CD4-positive, alpha-beta memory T cell (primary cell): ENCODE measurements at regions not wholly inside any gene's neighbourhood (a gene's known extent, or its start where the extent isn't known, plus 50 kb on each side); places are given as distances from the start of the nearest gene placed in this dataset.

Source experiments
- CTCF ChIA-PET: fragments of 350-600 bp; sonication (Branson Sonifier 250); formaldehyde crosslinking; loops from one replicate; lab custom pipeline; 2021; ENCODE audit warnings: inconsistent platforms; ENCODE audit not compliant: partially characterized antibody; lab: Charles Lee
- POLR2A ChIA-PET: fragments of 350-600 bp; sonication (Branson Sonifier 250); formaldehyde crosslinking; loops from one replicate; lab custom pipeline; 2021; ENCODE audit not compliant: partially characterized antibody; lab: Charles Lee
- DNase-seq, 5 donors: peaks; one replicate each; pipeline versions ENCODE4 v3.0.0 to v3.0.0-alpha.2; 2020 to 2022; ENCODE audit warnings: mixed read lengths in 1 of 5
- H3K27ac ChIP-seq: one replicate; pipeline ENCODE4 v1.7.0; 2013; ENCODE audit warnings: low read depth, low read length
- H3K27me3 ChIP-seq: 2 replicates; pipeline ENCODE4 v1.7.0; 2013; ENCODE audit warnings: mild to moderate bottlenecking, low read length, moderate library complexity; ENCODE audit not compliant: insufficient read depth
- H3K36me3 ChIP-seq: 2 replicates; pipeline ENCODE4 v1.7.0; 2013; ENCODE audit warnings: mild to moderate bottlenecking, low read length, moderate library complexity; ENCODE audit not compliant: insufficient read depth
- H3K4me1 ChIP-seq: 2 replicates; pipeline ENCODE4 v1.7.0; 2013; ENCODE audit warnings: mild to moderate bottlenecking, low read length, moderate library complexity; ENCODE audit not compliant: insufficient read depth
- H3K4me3 ChIP-seq, 2 donors: one replicate each; pipeline ENCODE4 v1.7.0; 2013; ENCODE audit warnings: low read length in 2 of 2, mild to moderate bottlenecking in 1 of 2
- H3K9me3 ChIP-seq, 2 donors: one replicate each; pipeline ENCODE4 v1.7.0; 2013; ENCODE audit warnings: low read length in 2 of 2, control low read depth in 1 of 2; ENCODE audit not compliant: control insufficient read depth in 1 of 2
- H3K27ac Mint-ChIP-seq, 7 donors: one replicate each; pipeline ENCODE4 v1.8.0; 2020 to 2021; ENCODE audit warnings: mixed read lengths in 7 of 7, mild to moderate bottlenecking in 6 of 7, inconsistent platforms in 3 of 7, moderate library complexity in 3 of 7
- H3K27me3 Mint-ChIP-seq, 2 donors: one replicate each; pipeline ENCODE4 v1.8.0; 2020 to 2021; ENCODE audit warnings: mixed read lengths in 2 of 2
- H3K36me3 Mint-ChIP-seq, 2 donors: one replicate each; pipeline ENCODE4 v1.8.0; 2020 to 2021; ENCODE audit warnings: mixed read lengths in 2 of 2, inconsistent platforms in 1 of 2, mild to moderate bottlenecking in 1 of 2
- H3K4me1 Mint-ChIP-seq, 4 donors: one replicate each; pipeline ENCODE4 v1.8.0; 2020 to 2021; ENCODE audit warnings: mixed read lengths in 4 of 4, mild to moderate bottlenecking in 1 of 4
- H3K4me3 Mint-ChIP-seq, 8 donors: one replicate each; pipeline ENCODE4 v1.8.0; 2020 to 2021; ENCODE audit warnings: mixed read lengths in 8 of 8, mild to moderate bottlenecking in 7 of 8, moderate library complexity in 6 of 8, inconsistent platforms in 3 of 8
- H3K9me3 Mint-ChIP-seq, 8 donors: one replicate each; pipeline ENCODE4 v1.8.0; 2020 to 2021; ENCODE audit warnings: mixed read lengths in 8 of 8, mild to moderate bottlenecking in 5 of 8, inconsistent platforms in 3 of 8, moderate library complexity in 1 of 8
- intact Hi-C: fragments of 100-400 bp; cut with micrococcal nuclease; formaldehyde crosslinking; loops from one replicate; pipeline ENCODE4 v1.15.1; 2023

DNA sequence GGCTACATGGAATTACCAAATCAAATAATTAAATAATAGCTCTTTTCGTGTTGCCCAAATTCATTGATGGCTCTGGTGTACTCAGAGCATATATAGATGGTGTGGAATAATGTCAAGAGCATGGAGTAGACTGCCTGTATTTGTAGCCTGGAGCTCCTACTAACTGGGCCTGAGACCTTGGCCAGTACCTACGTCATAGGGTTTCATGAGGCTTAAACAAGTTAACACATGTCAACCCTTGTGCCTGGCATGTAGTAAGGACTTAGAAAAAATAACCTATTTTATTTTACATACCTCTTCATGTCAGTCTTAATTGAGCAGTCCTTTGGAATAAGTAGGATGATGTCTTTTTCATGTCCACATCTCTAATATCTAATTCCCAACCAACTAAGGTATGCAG lies 223.7 kb upstream of the DPH6 start:
- POLR2A ChIA-PET, result no interaction called here
- no peaks in the 10 kb centered on the region for H3K4me1 ChIP-seq
- H3K9me3 Mint-ChIP-seq, result peaks cover 0 to 4% (median 0%) of the 10 kb centered on the region in 8 donors
- no peak overlapping the region for H3K27ac ChIP-seq
- intact Hi-C loops, result no loop called here
- CTCF ChIA-PET, result interaction anchor here (2.0 kb wide), 1 partner anchor 14 kb away, joined by 4 read pairs; no protein-coding TSS in a partner anchor
- H3K27me3 Mint-ChIP-seq, result no peaks in the 10 kb centered on the region
- no peaks in the 10 kb centered on the region for H3K4me1 Mint-ChIP-seq
- no peak overlapping the region for H3K4me3 ChIP-seq
- H3K9me3 ChIP-seq, result no peaks in the 10 kb centered on the region
- DNase-seq, result no peak
- no peaks in the 10 kb centered on the region for H3K36me3 Mint-ChIP-seq
- no peaks in the 10 kb centered on the region for H3K27me3 ChIP-seq
- no peaks in the 10 kb centered on the region for H3K36me3 ChIP-seq
- H3K4me3 Mint-ChIP-seq, result no peak overlapping the region
- H3K27ac Mint-ChIP-seq, result no peak overlapping the region

DNA sequence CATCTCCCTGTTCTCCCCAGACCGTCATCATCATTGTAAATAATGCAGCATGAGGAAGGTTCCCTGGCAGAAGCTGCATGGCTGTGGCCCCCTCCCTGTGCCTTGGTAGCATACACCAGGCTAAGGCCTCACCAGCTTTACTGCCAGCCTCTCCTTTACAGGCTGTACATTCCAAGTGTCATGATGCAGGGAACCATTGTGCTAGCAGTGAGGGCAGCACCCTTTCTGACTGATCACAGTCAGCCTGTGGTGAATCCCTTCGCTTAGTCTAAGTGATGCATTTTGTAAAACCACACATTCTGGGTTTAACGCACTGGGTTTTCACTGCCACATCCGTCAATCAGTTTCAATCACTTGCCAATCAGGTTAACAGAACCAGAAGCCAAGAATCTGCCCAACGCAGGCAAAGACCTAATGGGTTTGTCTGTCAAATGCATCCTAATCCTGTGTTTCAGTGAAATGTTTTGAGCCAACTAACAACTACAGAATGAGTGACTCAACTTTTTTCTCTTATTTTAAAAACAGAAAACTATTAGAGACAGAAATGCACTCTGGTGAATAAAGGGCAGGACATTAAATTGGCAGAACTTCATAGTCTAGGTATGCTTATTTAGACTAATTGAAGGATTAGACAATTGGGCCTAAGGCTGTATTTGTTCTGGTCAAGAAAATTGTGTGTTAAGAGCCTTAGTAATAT lies 225.9 kb upstream of the DPH6 start:
- Mint-ChIP-seq H3K4me1 (no peaks in the 10 kb centered on the region), H3K27ac (no peak overlapping the region), H3K9me3 (peaks cover 0 to 4% (median 0%) of the 10 kb centered on the region in 8 donors), H3K36me3 (no peaks in the 10 kb centered on the region), H3K4me3 (no peak overlapping the region), H3K27me3 (no peaks in the 10 kb centered on the region)
- no peaks in the 10 kb centered on the region for H3K27me3 ChIP-seq
- intact Hi-C loops, result no loop called here
- no peaks in the 10 kb centered on the region for H3K36me3 ChIP-seq
- H3K27ac ChIP-seq, result no peak overlapping the region
- no peaks in the 10 kb centered on the region for H3K4me1 ChIP-seq
- H3K4me3 ChIP-seq, result no peak overlapping the region
- H3K9me3 ChIP-seq, result no peaks in the 10 kb centered on the region
- DNase-seq, result no peak
- CTCF ChIA-PET, result no interaction called here
- POLR2A ChIA-PET, result no interaction called here

DNA sequence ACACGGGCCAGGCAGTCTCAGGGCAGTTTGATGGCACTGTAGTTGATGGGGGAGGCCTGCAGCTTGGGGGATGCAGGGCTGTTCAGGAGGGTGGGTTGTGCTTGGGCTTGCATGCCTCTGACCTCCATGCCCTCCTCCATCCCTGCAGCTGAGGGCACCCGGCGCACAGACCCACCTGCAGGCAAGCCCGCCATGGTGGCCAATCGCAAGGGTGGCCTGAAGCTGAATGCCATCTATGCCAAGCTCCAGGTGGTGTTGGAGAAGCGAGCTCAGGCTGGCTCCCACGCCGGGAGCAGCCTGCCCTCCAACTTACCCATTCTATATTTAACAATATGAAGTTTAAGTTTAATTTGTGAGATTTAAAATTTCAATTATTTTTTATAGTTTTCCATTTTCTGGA lies 228.7 kb upstream of the DPH6 start:
- H3K4me1 Mint-ChIP-seq, result no peaks in the 10 kb centered on the region
- DNase-seq, result no peak

DNA sequence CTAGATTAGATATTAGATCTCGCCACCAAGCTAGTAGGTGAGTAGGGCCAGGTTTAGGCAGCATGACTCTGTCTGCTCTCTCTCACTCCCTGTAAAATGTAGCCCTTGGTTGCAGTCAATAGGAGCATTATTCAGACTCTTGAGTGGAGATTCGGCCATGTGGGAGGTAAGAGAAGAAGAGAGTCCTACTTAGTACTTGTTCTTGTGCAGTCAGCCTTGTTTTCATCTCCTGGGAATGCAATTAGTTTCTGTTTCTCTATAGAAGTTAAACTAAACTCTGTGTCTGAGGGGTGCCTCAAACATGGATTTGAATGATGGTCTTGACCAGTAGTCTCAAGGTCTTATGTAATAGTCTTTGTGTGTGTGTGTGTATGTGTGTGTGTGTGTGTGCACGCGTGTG lies 229.5 kb upstream of the DPH6 start:
- no peaks in the 10 kb centered on the region for H3K27me3 Mint-ChIP-seq
- H3K27ac Mint-ChIP-seq, result no peak overlapping the region
- no peaks in the 10 kb centered on the region for H3K9me3 Mint-ChIP-seq
- DNase-seq, result no peak
- ChIA-PET POLR2A (no interaction called here), CTCF (no interaction called here)
- Histone ChIP-seq H3K9me3 (no peaks in the 10 kb centered on the region), H3K27ac (no peak overlapping the region), H3K27me3 (no peaks in the 10 kb centered on the region), H3K36me3 (no peaks in the 10 kb centered on the region), H3K4me3 (no peak overlapping the region), H3K4me1 (no peaks in the 10 kb centered on the region)
- H3K36me3 Mint-ChIP-seq, result no peaks in the 10 kb centered on the region
- intact Hi-C loops, result no loop called here
- H3K4me1 Mint-ChIP-seq, result no peaks in the 10 kb centered on the region
- H3K4me3 Mint-ChIP-seq, result no peak overlapping the region

More for the DNA sequence above, 228.7 kb upstream of the DPH6 start:
- Histone ChIP-seq H3K4me1 (no peaks in the 10 kb centered on the region), H3K27me3 (no peaks in the 10 kb centered on the region), H3K27ac (no peak overlapping the region), H3K9me3 (no peaks in the 10 kb centered on the region), H3K36me3 (no peaks in the 10 kb centered on the region), H3K4me3 (no peak overlapping the region)
- CTCF ChIA-PET, result interaction anchor here (1.6 kb wide), 1 partner anchor 23 kb away, joined by 4 read pairs; no protein-coding TSS in a partner anchor
- POLR2A ChIA-PET, result no interaction called here
- no peak overlapping the region for H3K4me3 Mint-ChIP-seq
- intact Hi-C loops, result no loop called here
- H3K27ac Mint-ChIP-seq, result no peak overlapping the region
- no peaks in the 10 kb centered on the region for H3K36me3 Mint-ChIP-seq
- H3K27me3 Mint-ChIP-seq, result no peaks in the 10 kb centered on the region
- peaks cover 0 to 4% (median 0%) of the 10 kb centered on the region in 8 donors for H3K9me3 Mint-ChIP-seq

DNA sequence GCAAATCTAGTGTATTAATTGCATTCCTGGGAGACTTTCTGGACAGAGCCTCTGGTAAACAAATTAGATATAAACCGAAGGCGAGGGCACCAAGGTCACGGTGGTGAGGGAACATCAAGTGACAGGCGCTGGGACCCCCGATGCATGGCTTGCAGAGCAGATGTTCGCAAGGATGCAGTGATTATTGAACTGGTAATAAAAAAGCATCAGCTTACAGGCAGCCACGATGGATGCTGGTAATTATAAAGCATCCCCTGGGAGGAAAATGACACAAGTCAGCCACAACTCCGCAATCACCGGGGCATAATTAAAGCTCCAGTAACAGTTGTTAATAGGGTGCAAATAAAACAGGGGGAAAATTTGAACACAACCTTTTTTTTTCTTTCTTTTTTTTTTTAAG lies 231.1 kb upstream of the DPH6 start:
- H3K27ac Mint-ChIP-seq, result no peak overlapping the region
- Histone ChIP-seq H3K4me3 (no peak overlapping the region), H3K4me1 (no peaks in the 10 kb centered on the region), H3K27me3 (no peaks in the 10 kb centered on the region), H3K36me3 (no peaks in the 10 kb centered on the region), H3K27ac (no peak overlapping the region), H3K9me3 (no peaks in the 10 kb centered on the region)
- ChIA-PET POLR2A (no interaction called here), CTCF (interaction anchor here (1.7 kb wide), 1 partner anchor 26 kb away, joined by 3 read pairs; no protein-coding TSS in a partner anchor)
- H3K9me3 Mint-ChIP-seq, result no peaks in the 10 kb centered on the region
- H3K4me3 Mint-ChIP-seq, result no peak overlapping the region
- no peak for DNase-seq
- H3K4me1 Mint-ChIP-seq, result no peaks in the 10 kb centered on the region
- no peaks in the 10 kb centered on the region for H3K36me3 Mint-ChIP-seq
- intact Hi-C loops, result no loop called here
- no peaks in the 10 kb centered on the region for H3K27me3 Mint-ChIP-seq

DNA sequence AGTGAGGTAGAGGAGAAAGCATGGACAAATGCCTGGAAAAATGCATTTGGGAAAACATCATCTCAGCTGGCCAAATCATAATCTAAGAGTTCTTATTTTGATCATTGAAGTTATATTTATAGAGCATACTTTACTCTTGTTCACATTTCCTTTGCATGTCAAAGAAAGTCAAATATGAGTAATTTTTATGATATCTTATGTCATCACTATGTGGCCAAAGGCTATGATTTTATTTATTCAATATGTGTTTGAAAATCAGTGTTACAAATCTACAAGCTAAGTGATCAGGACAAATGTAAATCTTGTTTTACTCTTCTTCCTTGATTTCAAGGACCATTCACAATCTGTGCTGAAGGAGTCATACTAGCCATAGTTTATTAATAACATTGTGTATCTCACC lies 237.2 kb upstream of the DPH6 start:
- H3K36me3 Mint-ChIP-seq, result no peaks in the 10 kb centered on the region
- H3K27ac Mint-ChIP-seq, result no peak overlapping the region
- H3K27me3 Mint-ChIP-seq, result no peaks in the 10 kb centered on the region
- ChIA-PET POLR2A (no interaction called here), CTCF (no interaction called here)
- intact Hi-C loops, result no loop called here
- H3K27ac ChIP-seq, result no peak overlapping the region
- H3K36me3 ChIP-seq, result no peaks in the 10 kb centered on the region
- H3K9me3 Mint-ChIP-seq, result no peaks in the 10 kb centered on the region
- H3K4me1 ChIP-seq, result no peaks in the 10 kb centered on the region
- H3K4me3 Mint-ChIP-seq, result no peak overlapping the region
- H3K4me3 ChIP-seq, result no peak overlapping the region
- no peaks in the 10 kb centered on the region for H3K27me3 ChIP-seq
- no peaks in the 10 kb centered on the region for H3K4me1 Mint-ChIP-seq
- no peaks in the 10 kb centered on the region for H3K9me3 ChIP-seq
- DNase-seq, result no peak

DNA sequence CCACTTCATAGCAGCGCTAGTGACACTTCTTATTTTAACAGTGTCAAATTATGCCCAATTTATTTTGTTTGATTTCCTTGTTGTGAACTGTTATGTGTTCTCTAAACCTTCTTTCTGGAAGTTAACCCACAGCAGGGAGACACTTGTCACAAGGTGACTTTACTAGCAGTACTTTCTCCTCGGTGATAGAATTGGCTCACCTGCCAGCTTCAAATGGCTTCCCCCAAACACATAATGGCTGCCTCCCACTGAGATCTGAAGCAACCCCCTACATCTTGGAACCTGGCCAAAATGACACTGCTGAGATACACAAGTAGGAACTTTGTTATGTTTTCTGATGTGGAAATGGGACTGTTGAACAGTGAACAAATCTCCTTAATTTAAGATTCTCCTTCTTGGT lies 238.8 kb upstream of the DPH6 start:
- ChIA-PET POLR2A (no interaction called here), CTCF (no interaction called here)
- Histone ChIP-seq H3K4me1 (no peaks in the 10 kb centered on the region), H3K4me3 (no peak overlapping the region), H3K9me3 (no peaks in the 10 kb centered on the region), H3K27ac (no peak overlapping the region), H3K27me3 (no peaks in the 10 kb centered on the region), H3K36me3 (no peaks in the 10 kb centered on the region)
- Mint-ChIP-seq H3K9me3 (peaks cover 0 to 1% (median 0%) of the 10 kb centered on the region in 8 donors), H3K36me3 (no peaks in the 10 kb centered on the region), H3K4me3 (no peak overlapping the region), H3K27ac (no peak overlapping the region), H3K4me1 (no peaks in the 10 kb centered on the region), H3K27me3 (no peaks in the 10 kb centered on the region)
- intact Hi-C loops, result no loop called here
- no peak for DNase-seq
